RKO (cell line): ENCODE measurements at regions not wholly inside any gene's neighbourhood (a gene's known extent, or its start where the extent isn't known, plus 50 kb on each side); places are given as distances from the start of the nearest gene placed in this dataset.
"Not testable (repeated sequence)": the region's sequence is repeated elsewhere in the genome, so short reads cannot be mapped to it uniquely, and the experiment has no call there.

Source experiments
- DNase-seq: peaks from one replicate; pipeline ENCODE4 v3.0.0-alpha.2; 2016; ENCODE audit warnings: low spot score

- DNase-seq: no peak
Observed at GRCh38 chr16:85239239-85239638, 127.0 kb upstream of the CIBAR2 start.

GRCh38 chr16:85239871-85240270 is 127.6 kb upstream of the CIBAR2 start:
- no peak for DNase-seq

- DNase-seq: no peak
Observed at GRCh38 chr16:85240982-85241924, 129.0 kb upstream of the CIBAR2 start.

DNA sequence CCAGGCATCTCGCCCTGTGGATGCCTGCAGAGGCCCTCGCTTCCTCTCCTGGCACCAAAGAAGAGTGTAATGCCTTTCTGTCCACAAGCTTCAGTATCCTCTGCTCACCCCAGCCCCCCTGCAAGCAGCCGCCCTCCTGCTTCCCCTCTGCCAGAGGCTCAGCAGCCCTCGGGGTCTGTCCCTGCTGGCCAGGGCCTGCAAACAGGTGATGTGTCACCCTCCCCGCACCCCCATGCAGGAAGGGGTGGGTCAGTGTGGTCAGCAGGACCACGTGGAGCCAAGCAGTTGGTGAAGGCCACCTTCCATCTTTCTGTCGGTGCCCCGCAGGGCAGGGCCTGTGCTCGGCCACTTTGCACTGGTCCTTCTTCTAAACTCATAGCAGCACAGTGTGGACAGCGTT is 129.9 kb upstream of the CIBAR2 start:
- no peak for DNase-seq

- no peak for DNase-seq
Observed at GRCh38 chr16:85243308-85243707, 131.0 kb upstream of the CIBAR2 start.

- DNase-seq: not testable (repeated sequence)
Observed at GRCh38 chr16:85244452-85244851, 132.2 kb upstream of the CIBAR2 start.

DNA sequence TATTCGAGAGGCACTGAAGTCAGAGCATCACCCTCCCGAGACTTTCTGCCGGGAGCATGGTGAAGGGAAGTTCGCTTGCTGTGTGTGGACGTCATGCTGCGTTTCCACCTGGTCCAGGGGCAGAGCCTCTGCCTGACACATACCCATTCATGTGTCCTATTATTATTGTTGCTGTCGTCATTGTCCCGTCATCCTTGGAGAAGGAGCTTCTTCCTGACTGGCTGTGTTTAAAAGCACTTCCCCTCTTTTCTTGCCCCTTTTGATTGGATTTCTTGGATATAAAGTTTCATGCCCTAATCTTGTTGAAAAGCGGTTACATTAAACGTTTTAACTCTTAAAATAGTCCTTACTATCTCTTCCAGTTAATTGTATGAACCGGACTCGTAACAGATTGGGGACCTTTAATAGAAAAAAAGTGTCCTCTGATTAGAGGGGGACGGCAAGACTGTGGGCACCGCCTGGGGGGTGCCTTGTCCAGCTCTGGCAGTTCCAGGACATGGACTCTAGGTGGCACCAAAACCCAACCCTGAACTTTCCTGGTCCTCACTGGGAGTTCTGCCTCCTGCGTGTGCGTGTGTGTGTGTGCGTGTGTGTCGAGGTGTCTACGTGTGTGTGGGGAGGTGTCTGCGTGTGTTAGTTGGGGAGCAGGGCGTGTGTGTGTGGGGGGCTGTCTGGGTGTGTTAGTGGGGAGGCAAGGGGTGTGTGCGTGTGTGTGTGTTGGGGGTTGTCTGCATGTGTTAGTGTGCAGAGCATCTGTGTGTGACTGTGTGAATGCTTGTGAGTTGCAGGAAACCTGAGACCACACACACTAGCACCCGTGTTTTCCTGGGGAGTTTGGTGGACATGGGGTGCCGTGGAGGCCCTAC is 133.3 kb upstream of the CIBAR2 start:
- DNase-seq: peak; percentile 66

GRCh38 chr16:85246473-85246872 is 134.2 kb upstream of the CIBAR2 start:
- DNase-seq: no peak

- DNase-seq: no peak
Observed at GRCh38 chr16:85246973-85247372, 134.7 kb upstream of the CIBAR2 start.

DNA sequence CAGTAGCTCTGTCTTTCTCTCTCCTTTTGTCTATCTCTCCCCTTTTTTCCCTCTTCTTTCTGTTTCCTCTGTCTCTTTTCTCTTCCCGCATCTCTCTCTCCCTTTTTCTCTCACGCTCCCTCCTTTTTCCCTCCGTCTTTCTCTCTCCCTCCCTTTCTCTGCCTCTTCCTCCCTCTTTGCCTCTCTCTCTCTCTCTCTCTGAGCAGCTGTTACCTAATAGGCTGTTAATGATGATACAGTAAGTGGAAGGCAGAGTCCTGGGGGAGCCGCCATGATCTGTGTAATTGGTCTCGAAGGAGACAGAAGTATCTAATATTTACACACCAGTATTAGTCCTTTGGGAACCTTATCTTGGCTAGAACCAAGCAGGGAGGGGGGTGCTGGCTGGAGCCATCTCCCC is 136.1 kb upstream of the CIBAR2 start:
- no peak for DNase-seq

DNA sequence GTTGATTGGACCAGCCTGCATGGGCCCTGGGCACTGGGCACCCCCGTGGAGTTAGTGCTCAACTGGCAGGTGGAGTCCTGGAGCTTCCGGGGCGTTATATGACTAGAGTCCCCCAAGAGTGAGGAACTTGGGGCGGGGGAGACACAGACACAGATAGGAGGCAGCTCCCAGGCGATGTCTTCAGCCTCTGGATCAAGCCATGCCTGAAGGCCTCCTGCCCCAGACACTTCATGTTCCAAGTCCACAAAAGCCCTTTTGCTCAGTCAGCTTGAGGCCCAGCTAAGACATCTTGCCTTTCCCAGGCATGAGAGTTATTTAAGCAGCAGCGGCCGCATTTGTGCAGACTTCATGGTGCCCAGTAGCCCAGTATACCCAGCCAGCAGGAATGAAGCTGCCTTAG is 136.6 kb upstream of the CIBAR2 start:
- DNase-seq: no peak

DNA sequence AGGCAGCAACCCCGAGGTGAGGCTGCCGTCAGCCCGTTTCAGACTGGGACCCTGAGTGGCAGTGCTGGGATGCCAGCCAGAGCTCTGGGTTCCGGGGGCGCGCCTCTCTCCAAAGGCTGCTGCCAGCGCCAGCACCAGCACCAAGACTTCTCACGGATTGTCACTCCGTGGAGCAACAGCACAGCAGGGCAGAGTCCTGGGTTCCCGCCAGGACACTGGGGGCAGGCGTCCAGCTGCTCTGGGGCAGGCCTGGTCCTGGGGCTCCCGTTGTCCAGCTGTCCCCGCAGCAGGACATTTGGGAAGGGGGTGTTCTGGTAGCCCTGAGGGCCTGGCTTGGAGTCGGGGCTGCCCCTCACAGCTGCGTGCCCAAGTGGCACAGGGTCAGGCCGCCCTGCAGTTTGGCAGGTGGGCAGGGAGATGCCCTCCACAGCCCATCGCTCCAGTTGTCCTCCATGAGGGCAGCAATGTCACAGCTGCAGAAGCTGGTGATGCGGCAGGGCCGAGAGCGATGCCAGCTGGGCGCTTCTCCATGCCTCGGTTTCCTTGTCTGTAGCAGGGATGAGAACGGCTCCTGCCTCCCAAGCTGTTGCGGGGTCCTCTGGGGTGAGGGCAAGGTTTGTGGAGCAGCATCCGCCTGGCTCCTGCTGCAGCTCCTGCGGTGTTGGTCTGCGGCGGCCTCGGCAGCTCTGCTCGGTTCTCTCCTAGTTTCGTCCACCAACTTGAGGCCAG is 137.3 kb upstream of the CIBAR2 start:
- DNase-seq: no peak

DNA sequence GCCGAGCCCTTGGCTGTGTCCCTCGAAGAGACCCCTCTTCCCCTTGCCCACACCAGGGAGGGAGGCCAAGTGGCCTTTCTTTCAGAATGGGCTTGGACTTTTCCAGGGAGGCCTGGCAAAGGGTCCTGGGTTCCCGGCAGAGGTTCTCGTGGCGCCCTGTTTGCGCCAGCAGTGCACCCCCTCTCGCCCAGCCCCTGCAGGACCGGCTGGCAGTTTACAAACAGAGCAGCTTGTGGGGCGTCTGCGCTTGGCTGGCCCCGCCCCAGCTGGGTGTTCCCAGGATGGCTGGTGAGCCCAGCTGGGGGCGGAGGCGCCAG is 137.8 kb upstream of the CIBAR2 start:
- DNase-seq: no peak

DNA sequence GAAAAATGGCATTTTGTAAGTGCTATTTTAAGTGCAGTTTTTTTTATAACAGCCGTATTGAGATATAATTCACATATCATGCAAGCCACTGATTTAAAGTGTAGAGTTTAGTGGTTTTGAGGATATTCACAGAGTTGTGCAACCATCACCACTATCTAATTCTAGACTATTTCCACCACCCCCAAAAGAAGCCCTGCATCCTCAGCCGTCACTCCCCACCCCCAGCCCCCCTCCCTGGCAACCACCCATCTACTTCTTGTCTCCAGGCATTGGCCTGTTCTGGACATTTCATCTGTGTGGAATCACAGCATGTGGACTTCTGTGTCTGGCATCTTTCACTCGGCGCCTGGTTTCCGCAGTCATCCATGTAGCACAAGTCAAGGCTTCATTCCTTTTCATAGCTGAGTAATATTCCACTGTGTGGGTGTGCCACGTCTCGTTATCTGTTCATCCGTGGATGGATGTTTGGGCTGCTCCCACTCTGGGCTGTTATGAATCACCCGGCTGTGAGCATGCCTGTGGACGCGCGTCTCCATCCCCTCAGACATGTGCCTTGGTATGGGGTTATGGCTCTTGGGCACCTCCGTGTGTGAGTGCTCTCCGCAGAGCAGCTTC is 138.4 kb upstream of the CIBAR2 start:
- no peak for DNase-seq

DNA sequence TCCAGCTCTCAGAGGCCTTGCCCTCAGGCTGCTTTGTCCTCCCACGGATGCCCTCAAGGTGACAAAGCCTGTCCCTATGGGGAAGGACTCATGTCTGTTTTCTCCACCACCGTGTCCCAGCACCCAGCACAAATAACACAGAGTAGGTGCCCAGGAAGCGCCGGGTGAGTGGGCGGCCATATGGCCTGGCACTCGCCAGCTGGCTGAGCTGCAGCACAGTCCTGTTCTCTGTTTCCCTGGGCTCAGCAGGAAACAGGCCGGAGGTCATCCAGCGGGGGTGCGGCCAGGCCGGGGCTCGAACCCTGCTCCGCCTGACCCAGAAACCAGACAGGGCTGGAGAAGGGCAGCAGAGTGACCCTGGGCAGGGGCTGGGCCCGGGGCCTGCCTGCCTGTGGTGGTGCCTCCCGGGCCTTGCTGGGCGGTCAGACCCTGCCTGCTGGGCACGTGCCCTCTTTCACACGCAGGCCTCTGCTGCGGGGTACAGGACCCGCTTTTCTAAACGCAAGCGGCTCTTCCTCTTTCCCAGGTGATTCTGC is 139.0 kb upstream of the CIBAR2 start:
- DNase-seq: no peak

DNA sequence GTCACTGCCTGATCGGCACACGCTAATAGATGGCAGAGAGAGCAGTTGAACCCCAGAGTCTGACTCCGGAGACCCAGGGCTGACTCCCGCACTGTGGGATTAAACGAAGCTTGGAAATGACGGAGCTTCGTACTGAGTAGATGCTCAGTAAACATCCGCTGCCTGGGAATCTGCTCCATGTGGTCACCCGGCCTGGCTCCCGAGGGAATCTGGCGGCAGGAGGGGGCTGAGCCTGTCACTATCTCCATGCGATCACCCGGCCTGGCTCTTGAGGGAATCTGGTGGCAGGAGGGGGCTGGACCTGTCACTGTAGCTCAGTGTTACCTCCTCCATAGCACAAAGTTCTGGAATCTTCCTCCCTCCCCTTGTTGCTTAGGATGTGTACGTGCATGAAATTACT is 139.7 kb upstream of the CIBAR2 start:
- DNase-seq: no peak

DNA sequence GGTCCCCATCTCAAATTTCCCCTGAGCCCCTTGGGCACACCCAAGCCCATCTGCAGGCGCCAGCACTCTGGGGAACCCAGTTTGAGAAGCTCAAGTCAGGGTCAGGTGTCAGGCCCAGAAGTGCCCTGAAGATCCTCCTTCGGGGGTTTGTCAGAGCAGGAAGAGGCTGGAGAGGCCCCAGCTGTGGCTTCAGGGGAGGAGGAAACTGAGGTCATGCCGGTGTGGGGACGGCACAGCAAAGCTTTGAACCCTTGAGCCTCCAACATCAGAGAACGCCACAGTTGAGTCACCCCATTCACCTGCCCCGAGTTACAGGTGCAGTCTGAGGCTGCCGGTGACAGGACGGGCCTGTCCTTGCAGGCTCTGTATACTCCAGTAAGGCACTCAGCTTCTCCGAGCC is 140.2 kb upstream of the CIBAR2 start:
- DNase-seq: no peak

GRCh38 chr16:85253084-85253941 is 141.0 kb upstream of the CIBAR2 start:
- DNase-seq: peak; percentile 30

- DNase-seq: no peak
Observed at GRCh38 chr16:85254051-85254450, 141.8 kb upstream of the CIBAR2 start.

DNA sequence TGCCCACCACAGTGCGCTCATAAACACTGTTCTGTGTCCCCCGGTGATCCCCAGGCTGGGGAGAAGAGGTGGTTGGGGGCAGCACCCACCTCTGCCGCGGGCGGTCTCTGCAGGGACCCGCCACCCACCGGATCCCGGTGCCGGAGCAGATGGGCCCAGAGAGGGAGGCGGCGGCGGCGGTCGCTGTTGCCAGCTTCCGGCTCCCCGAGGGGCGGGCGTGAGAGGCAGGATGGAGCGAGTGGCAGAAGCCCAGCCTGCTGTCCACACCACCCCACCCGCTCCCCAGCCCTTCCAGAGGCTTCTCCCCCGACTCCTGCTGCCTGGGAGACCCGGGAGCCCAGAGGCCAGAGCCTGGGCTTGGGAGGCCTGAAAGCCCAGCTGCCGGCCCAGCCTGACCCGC is 142.6 kb upstream of the CIBAR2 start:
- DNase-seq: no peak

- no peak for DNase-seq
Observed at GRCh38 chr16:85255777-85256176, 143.5 kb upstream of the CIBAR2 start.
